H1 (cell line): ENCODE measurements at regions not wholly inside any gene's neighbourhood (a gene's known extent, or its start where the extent isn't known, plus 50 kb on each side); places are given as distances from the start of the nearest gene placed in this dataset.

Experiments
- CTCF ChIA-PET: fragments of 300-600 bp; sonication (Branson Sonifier 250); formaldehyde crosslinking; loops from one replicate; lab custom pipeline; 2021; ENCODE audit not compliant: partially characterized antibody; lab: Charles Lee
- POLR2A ChIA-PET: fragments of 300-600 bp; sonication (Branson Sonifier 250); formaldehyde crosslinking; loops from one replicate; lab custom pipeline; 2021; ENCODE audit warnings: inconsistent platforms; ENCODE audit not compliant: partially characterized antibody; lab: Charles Lee
- DNase-seq, 2 experiments: peaks; one replicate each; pipeline versions ENCODE4 v3.0.0 to v3.0.0-alpha.2; 2010 to 2022; ENCODE audit warnings: low spot score in 2 of 2, low read depth in 1 of 2, mixed read lengths in 1 of 2
- FAIRE-seq: peaks from 2 replicates; lab custom pipeline; 2011; peaks lifted over from hg19 to GRCh38; lab: Jason Lieb, UNC
- H2AFZ ChIP-seq: 2 replicates; pipeline ENCODE4 v1.8.1; 2012; ENCODE audit warnings: low read length, inconsistent platforms
- H2AK5ac ChIP-seq: 2 replicates; pipeline ENCODE4 v1.6.1; 2013; ENCODE audit warnings: low read depth, low read length
- H2BK120ac ChIP-seq: replicated peaks from 2 replicates; pipeline ENCODE3; 2013; ENCODE audit warnings: low read depth, low read length, inconsistent platforms
- H2BK12ac ChIP-seq: 2 replicates; pipeline ENCODE4 v1.6.1; 2013; ENCODE audit warnings: low read depth, low read length
- H2BK15ac ChIP-seq: 2 replicates; pipeline ENCODE4 v1.6.1; 2013; ENCODE audit warnings: low read length
- H2BK20ac ChIP-seq: 2 replicates; pipeline ENCODE4 v1.6.1; 2013; ENCODE audit warnings: low read length
- H2BK5ac ChIP-seq: 2 replicates; pipeline ENCODE4 v1.6.1; 2013; ENCODE audit warnings: low read depth, low read length
- H3K14ac ChIP-seq: 2 replicates; pipeline ENCODE4 v1.6.1; 2013; ENCODE audit warnings: inconsistent platforms; ENCODE audit not compliant: insufficient read length
- H3K18ac ChIP-seq: 2 replicates; pipeline ENCODE4 v1.6.1; 2013; ENCODE audit warnings: low read length; ENCODE audit errors: extremely low read depth
- H3K23ac ChIP-seq: 2 replicates; pipeline ENCODE4 v1.6.1; 2013; ENCODE audit warnings: inconsistent platforms; ENCODE audit not compliant: insufficient read length
- H3K23me2 ChIP-seq: 2 replicates; pipeline ENCODE4 v1.6.1; 2013; ENCODE audit warnings: low read depth, low read length
- H3K27ac ChIP-seq: 2 replicates; pipeline ENCODE4 v1.6.1; 2011; ENCODE audit warnings: low read depth, low read length, inconsistent platforms
- H3K27me3 ChIP-seq, 4 experiments: replicated peaks in 1 of 4; 1 replicate in 1 of 4; 2 replicates in 3 of 4; pipeline versions ENCODE4 v1.6.1 to v1.8.1; 2011 to 2013; ENCODE audit warnings: low read length in 3 of 4, mild to moderate bottlenecking in 3 of 4, inconsistent platforms in 2 of 4, mixed read lengths in 2 of 4, moderate library complexity in 1 of 4; ENCODE audit not compliant: control insufficient read depth in 3 of 4, insufficient read depth in 3 of 4; ENCODE audit errors: extremely low read depth in 1 of 4
- H3K36me3 ChIP-seq, 4 experiments: 2 replicates each; pipeline versions ENCODE4 v1.6.1 to v1.8.1; 2011 to 2013; ENCODE audit warnings: mild to moderate bottlenecking in 4 of 4, low read length in 3 of 4, moderate library complexity in 2 of 4, control low read depth in 1 of 4, inconsistent platforms in 1 of 4; ENCODE audit not compliant: insufficient read depth in 4 of 4, control insufficient read depth in 2 of 4
- H3K4ac ChIP-seq: replicated peaks from 2 replicates; pipeline ENCODE3; 2013; ENCODE audit warnings: low read length, low read depth, mixed read lengths, inconsistent platforms; ENCODE audit not compliant: insufficient read length
- H3K4me1 ChIP-seq, 4 experiments: replicated peaks in 1 of 4; 1 replicate in 1 of 4; 2 replicates in 3 of 4; pipeline versions ENCODE4 v1.6.1 to v1.8.1; 2011 to 2013; ENCODE audit warnings: low read length in 3 of 4, inconsistent platforms in 2 of 4, mixed read lengths in 1 of 4; ENCODE audit not compliant: insufficient read depth in 4 of 4, control insufficient read depth in 3 of 4
- H3K4me2 ChIP-seq, 2 experiments: 2 replicates each; pipeline versions ENCODE4 v1.6.1 to v1.8.1; 2011 to 2013; ENCODE audit warnings: low read depth in 2 of 2, low read length in 2 of 2, control low read depth in 1 of 2, inconsistent platforms in 1 of 2, mild to moderate bottlenecking in 1 of 2; ENCODE audit not compliant: insufficient read depth in 1 of 2
- H3K4me3 ChIP-seq, 4 experiments: fragments of 200-600, 300-600 bp in 1 of 4; sonication (generic), shearing (Covaris generic), sonication (Bioruptor Twin) in 1 of 4; 2 replicates each; pipeline versions ENCODE4 v1.5.1 to v1.8.1; 2011 to 2016; ENCODE audit warnings: low read length in 4 of 4, low read depth in 3 of 4, control low read depth in 2 of 4, inconsistent platforms in 2 of 4, mild to moderate bottlenecking in 2 of 4, mixed read lengths in 1 of 4, moderate library complexity in 1 of 4; ENCODE audit not compliant: insufficient read depth in 2 of 4; ENCODE audit errors: extremely low read depth in 1 of 4
- H3K56ac ChIP-seq: replicated peaks from 2 replicates; pipeline ENCODE3; 2013; ENCODE audit warnings: low read depth, mild to moderate bottlenecking, mixed read lengths, low read length, inconsistent platforms; ENCODE audit not compliant: insufficient read length
- H3K79me1 ChIP-seq: 2 replicates; pipeline ENCODE4 v1.6.1; 2013; ENCODE audit warnings: low read depth, low read length, control low read depth
- H3K79me2 ChIP-seq, 2 experiments: 2 replicates each; pipeline versions ENCODE4 v1.6.1 to v1.8.1; 2012 to 2013; ENCODE audit warnings: low read length in 2 of 2, mild to moderate bottlenecking in 2 of 2, inconsistent platforms in 1 of 2; ENCODE audit not compliant: insufficient read depth in 2 of 2, control insufficient read depth in 1 of 2
- H3K9ac ChIP-seq, 4 experiments: replicated peaks in 1 of 4; 1 replicate in 1 of 4; 2 replicates in 3 of 4; pipeline versions ENCODE4 v1.6.1 to v1.8.1; 2011 to 2013; ENCODE audit warnings: low read depth in 3 of 4, low read length in 3 of 4, control low read depth in 2 of 4, mild to moderate bottlenecking in 2 of 4, moderate library complexity in 2 of 4, inconsistent platforms in 1 of 4; ENCODE audit errors: extremely low read depth in 1 of 4
- H3K9me3 ChIP-seq, 2 experiments: 2 replicates each; pipeline versions ENCODE4 v1.6.1 to v1.8.1; 2012 to 2013; ENCODE audit warnings: mild to moderate bottlenecking in 2 of 2, moderate library complexity in 2 of 2, control low read depth in 1 of 2, inconsistent platforms in 1 of 2, low read depth in 1 of 2, low read length in 1 of 2, mixed read lengths in 1 of 2; ENCODE audit not compliant: insufficient read depth in 2 of 2
- H4K20me1 ChIP-seq, 2 experiments: replicated peaks in 1 of 2; 2 replicates each; pipeline versions ENCODE3 to v1.8.1; 2011 to 2013; ENCODE audit warnings: inconsistent platforms in 2 of 2, low read length in 2 of 2, mild to moderate bottlenecking in 1 of 2; ENCODE audit not compliant: insufficient read depth in 2 of 2, control insufficient read depth in 1 of 2
- H4K5ac ChIP-seq: 2 replicates; pipeline ENCODE4 v1.6.1; 2013; ENCODE audit warnings: low read length, low read depth, mixed read lengths, inconsistent platforms; ENCODE audit not compliant: insufficient read length
- H4K8ac ChIP-seq: 2 replicates; pipeline ENCODE4 v1.8.0; 2013; ENCODE audit warnings: mild to moderate bottlenecking, moderate library complexity, low read length, inconsistent platforms; ENCODE audit not compliant: insufficient read depth; ENCODE audit errors: extremely low read depth
- H4K91ac ChIP-seq: replicated peaks from 2 replicates; pipeline ENCODE3; 2013; ENCODE audit warnings: low read length, mixed read lengths, inconsistent platforms; ENCODE audit not compliant: insufficient read length
- JUND ChIP-seq: IDR thresholded peaks from 2 replicates; pipeline ENCODE4 v1.6.1; 2011; ENCODE audit warnings: mild to moderate bottlenecking, improper control_type of control experiment, low read length
- KDM1A ChIP-seq: fragments of 200-600, 300-600 bp; sonication (generic); IDR thresholded peaks from 2 replicates; pipeline ENCODE4 v1.7.1; 2016; ENCODE audit warnings: mild to moderate bottlenecking, low read length, borderline replicate concordance
- POLR2AphosphoS5 ChIP-seq: IDR thresholded peaks from 2 replicates; pipeline ENCODE4 v1.6.1; 2011; ENCODE audit warnings: low read depth, low read length
- RBBP5 ChIP-seq: IDR thresholded peaks from 2 replicates; pipeline ENCODE4 v1.7.1; 2012; ENCODE audit warnings: low read depth, mild to moderate bottlenecking, inconsistent platforms, low read length, moderate library complexity, borderline replicate concordance
- RFX5 ChIP-seq: IDR thresholded peaks from 2 replicates; pipeline ENCODE4 v1.6.1; 2011; ENCODE audit warnings: low read depth, low read length, improper control_type of control experiment, borderline replicate concordance
- RXRA ChIP-seq: IDR thresholded peaks from 2 replicates; pipeline ENCODE4 v1.6.1; 2011; ENCODE audit warnings: low read depth, mild to moderate bottlenecking, low read length, moderate library complexity; ENCODE audit not compliant: insufficient read depth
- SUZ12 ChIP-seq: fragments of 200-600 bp; sonication (generic); IDR thresholded peaks from 2 replicates; pipeline ENCODE4 v1.6.1; 2012; ENCODE audit warnings: mild to moderate bottlenecking, inconsistent platforms, low read length, moderate library complexity, mixed read lengths
- TEAD4 ChIP-seq: IDR thresholded peaks from 2 replicates; pipeline ENCODE4 v1.6.1; 2012; ENCODE audit warnings: low read depth, low read length, inconsistent platforms, mixed read lengths
- WGBS, 2 experiments: shearing (Covaris generic) in 1 of 2; methylation state at CpG; one replicate each; pipeline versions ENCODE4 v1.1.6 to v1.1.7; 2013 to 2015; ENCODE audit warnings: low lambda C conversion rate in 2 of 2, mixed read lengths in 2 of 2, inconsistent platforms in 1 of 2, low coverage in 1 of 2, missing lambda C conversion rate in 1 of 2; ENCODE audit not compliant: insufficient replicate concordance in 2 of 2, insufficient coverage in 1 of 2, insufficient read length in 1 of 2; ENCODE audit errors: extremely low coverage in 1 of 2, missing lambda C conversion rate in 1 of 2; 5-methylcytosine and 5-hydroxymethylcytosine counted together
- TF ChIP-seq, protein P1 (sequence below): IDR thresholded peaks from 2 replicates; pipeline ENCODE4 v1.6.1; 2012; ENCODE audit warnings: inconsistent platforms
- TF ChIP-seq, protein P2 (sequence below): IDR thresholded peaks from 2 replicates; pipeline ENCODE4 v1.6.1; 2012; ENCODE audit warnings: inconsistent platforms

DNA sequence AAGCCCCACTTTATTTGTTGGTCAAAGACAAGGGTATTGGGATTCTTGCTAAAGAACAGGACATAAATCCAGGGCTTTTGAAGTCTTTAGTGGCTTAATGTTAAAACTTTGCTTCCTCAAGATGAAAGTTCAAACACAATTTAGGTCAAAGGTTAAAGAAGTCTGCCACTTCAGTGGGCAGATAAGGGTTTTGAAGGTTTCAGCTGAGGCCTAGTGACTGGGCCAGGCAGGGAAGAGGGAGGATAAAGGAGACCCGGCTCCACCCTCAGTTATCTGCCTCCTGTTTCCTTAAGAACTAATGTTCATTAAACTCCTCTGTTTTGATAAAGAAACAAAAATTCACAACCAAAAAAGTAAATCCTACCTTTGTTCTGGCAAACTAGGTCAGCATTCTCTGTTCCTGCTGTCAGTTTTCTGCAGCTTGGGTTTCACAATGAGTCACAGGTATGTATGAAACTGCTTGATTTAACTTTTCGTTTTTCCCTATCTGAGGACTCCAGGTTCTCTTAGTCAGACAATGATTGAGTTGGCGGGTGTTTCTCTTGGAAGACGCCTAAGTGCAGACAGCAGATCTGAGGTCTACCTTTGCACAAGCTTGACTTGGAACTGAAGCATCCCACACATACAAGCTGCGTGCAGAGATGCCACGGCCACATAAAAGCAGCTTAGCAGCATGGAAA lies 208.3 kb downstream of the EXOC5 start:
- H4K91ac ChIP-seq = no peak overlapping the region
- 0 out of 2 replicates have a peak overlapping the region, but pooled peaks have one; percentile 53 for H2BK15ac ChIP-seq
- no peak overlapping the region for H3K56ac ChIP-seq
- DNase-seq (no peak), FAIRE-seq (no peak)
- no peaks in the 10 kb centered on the region for H4K20me1 ChIP-seq
- no peak overlapping the region for H3K18ac ChIP-seq
- no peak overlapping the region for H2BK120ac ChIP-seq
- H2BK20ac ChIP-seq = no peak overlapping the region
- H3K79me1 ChIP-seq = no peaks in the 10 kb centered on the region
- no peaks in the 10 kb centered on the region for H3K27me3 ChIP-seq
- H3K4me3 ChIP-seq = no peak overlapping the region
- H4K8ac ChIP-seq = no peak overlapping the region
- no peaks in the 10 kb centered on the region for H3K36me3 ChIP-seq
- no peaks in the 10 kb centered on the region for H3K23me2 ChIP-seq
- 84% methylated on average over 6 of the region's 6 CpGs; no CpG with 5 or more reads in 1 of the 2 experiments for WGBS, 2 experiments
- no peaks in the 10 kb centered on the region for H3K9me3 ChIP-seq
- TF ChIP-seq JUND (no peak), RFX5 (no peak), POLR2AphosphoS5 (no peak), SUZ12 (no peak), RBBP5 (no peak), RXRA (no peak), TEAD4 (no peak), KDM1A (no peak)
- TF ChIP-seq, protein P1, sequence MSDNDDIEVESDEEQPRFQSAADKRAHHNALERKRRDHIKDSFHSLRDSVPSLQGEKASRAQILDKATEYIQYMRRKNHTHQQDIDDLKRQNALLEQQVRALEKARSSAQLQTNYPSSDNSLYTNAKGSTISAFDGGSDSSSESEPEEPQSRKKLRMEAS = no peak
- TF ChIP-seq, protein P2, sequence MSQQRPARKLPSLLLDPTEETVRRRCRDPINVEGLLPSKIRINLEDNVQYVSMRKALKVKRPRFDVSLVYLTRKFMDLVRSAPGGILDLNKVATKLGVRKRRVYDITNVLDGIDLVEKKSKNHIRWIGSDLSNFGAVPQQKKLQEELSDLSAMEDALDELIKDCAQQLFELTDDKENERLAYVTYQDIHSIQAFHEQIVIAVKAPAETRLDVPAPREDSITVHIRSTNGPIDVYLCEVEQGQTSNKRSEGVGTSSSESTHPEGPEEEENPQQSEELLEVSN = no peak
- TF ChIP-seq, all 59 proteins: peak for 0
- H2AK5ac ChIP-seq = no peak overlapping the region
- no peak overlapping the region for H3K4ac ChIP-seq
- H3K79me2 ChIP-seq = no peaks in the 10 kb centered on the region
- H3K4me1 ChIP-seq = peaks cover 2 to 13% (median 4%) of the 10 kb centered on the region in 4 experiments; a peak in 5 of 7 replicates
- H3K9ac ChIP-seq = no peak overlapping the region
- H3K23ac ChIP-seq = no peak overlapping the region
- no peak overlapping the region for H3K14ac ChIP-seq
- no peak overlapping the region; the same call in 1 of the 2 replicates for H2BK12ac ChIP-seq
- H4K5ac ChIP-seq = no peak overlapping the region
- H2AFZ ChIP-seq = no peak overlapping the region
- POLR2A ChIA-PET = interaction anchor here (0.6 kb wide), 1 partner anchor 943 kb away, joined by 3 read pairs; no protein-coding TSS in a partner anchor
- no peak overlapping the region for H3K27ac ChIP-seq
- no peak overlapping the region for H2BK5ac ChIP-seq
- no peak overlapping the region for H3K4me2 ChIP-seq
- CTCF ChIA-PET = interaction anchor here (0.5 to 2.3 kb wide), 7 partner anchors 9 to 258 kb away, joined by 3 to 6 read pairs (median 3); no protein-coding TSS in a partner anchor
